D721Med (cell line): ENCODE measurements at regions not wholly inside any gene's neighbourhood (a gene's known extent, or its start where the extent isn't known, plus 50 kb on each side); places are given as distances from the start of the nearest gene placed in this dataset.

Experiments used
- DNase-seq: peaks from one replicate; pipeline ENCODE4 v3.0.0; 2011; ENCODE audit warnings: low spot score; ENCODE audit not compliant: insufficient read length
- FAIRE-seq: peaks from 2 replicates; lab custom pipeline; 2011; peaks lifted over from hg19 to GRCh38; lab: Jason Lieb, UNC
- TF ChIP-seq, protein P1 (sequence below): IDR thresholded peaks from 2 replicates; pipeline ENCODE4 v1.5.1; 2012; ENCODE audit warnings: mild to moderate bottlenecking, control low read depth; ENCODE audit not compliant: insufficient read depth; ENCODE audit errors: missing control alignments

DNA sequence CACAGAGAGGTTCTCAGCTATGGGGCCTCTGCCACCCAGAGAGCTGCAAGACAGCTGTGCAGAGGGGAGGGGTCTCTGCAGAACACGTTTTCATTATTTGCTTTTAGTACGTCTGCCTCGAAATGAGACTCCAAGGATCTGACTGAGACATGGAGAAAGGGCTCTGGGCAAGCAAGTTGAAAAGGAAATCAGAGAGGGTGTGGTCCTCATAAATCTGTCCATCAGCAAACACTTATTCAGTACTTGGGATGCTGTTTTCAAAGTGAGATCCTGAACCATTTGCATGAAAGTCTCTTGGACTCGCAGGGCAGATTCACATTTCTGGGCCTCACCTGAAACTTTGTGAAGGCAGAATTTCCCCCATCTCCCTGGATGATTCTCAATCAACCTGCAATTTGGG is 197.4 kb upstream of the GALNT2 start:
- TF ChIP-seq, protein P1, sequence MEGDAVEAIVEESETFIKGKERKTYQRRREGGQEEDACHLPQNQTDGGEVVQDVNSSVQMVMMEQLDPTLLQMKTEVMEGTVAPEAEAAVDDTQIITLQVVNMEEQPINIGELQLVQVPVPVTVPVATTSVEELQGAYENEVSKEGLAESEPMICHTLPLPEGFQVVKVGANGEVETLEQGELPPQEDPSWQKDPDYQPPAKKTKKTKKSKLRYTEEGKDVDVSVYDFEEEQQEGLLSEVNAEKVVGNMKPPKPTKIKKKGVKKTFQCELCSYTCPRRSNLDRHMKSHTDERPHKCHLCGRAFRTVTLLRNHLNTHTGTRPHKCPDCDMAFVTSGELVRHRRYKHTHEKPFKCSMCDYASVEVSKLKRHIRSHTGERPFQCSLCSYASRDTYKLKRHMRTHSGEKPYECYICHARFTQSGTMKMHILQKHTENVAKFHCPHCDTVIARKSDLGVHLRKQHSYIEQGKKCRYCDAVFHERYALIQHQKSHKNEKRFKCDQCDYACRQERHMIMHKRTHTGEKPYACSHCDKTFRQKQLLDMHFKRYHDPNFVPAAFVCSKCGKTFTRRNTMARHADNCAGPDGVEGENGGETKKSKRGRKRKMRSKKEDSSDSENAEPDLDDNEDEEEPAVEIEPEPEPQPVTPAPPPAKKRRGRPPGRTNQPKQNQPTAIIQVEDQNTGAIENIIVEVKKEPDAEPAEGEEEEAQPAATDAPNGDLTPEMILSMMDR, result no peak
- DNase-seq (no peak), FAIRE-seq (no peak)

DNA sequence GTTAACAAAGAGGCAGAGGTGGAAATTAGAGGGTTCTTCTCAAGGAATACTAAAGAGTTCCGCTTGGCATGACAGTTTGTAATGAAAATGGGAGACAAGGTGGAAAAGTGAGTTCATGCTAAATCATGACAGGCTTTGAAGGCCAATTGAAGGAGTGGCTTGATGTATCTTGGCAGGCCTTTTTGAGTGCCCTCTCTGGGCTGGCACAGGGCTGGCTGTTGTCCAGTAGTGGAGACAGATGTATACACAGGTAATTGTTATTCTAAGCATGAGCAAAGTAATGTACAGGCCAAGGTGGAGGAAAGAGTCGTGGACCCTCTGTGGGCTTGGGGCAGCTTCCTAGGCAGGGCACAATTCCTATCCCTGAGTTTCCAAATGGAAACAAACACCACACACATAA is 196.7 kb upstream of the GALNT2 start:
- FAIRE-seq (no peak), DNase-seq (no peak)
- TF ChIP-seq, protein P1, result no peak

DNA sequence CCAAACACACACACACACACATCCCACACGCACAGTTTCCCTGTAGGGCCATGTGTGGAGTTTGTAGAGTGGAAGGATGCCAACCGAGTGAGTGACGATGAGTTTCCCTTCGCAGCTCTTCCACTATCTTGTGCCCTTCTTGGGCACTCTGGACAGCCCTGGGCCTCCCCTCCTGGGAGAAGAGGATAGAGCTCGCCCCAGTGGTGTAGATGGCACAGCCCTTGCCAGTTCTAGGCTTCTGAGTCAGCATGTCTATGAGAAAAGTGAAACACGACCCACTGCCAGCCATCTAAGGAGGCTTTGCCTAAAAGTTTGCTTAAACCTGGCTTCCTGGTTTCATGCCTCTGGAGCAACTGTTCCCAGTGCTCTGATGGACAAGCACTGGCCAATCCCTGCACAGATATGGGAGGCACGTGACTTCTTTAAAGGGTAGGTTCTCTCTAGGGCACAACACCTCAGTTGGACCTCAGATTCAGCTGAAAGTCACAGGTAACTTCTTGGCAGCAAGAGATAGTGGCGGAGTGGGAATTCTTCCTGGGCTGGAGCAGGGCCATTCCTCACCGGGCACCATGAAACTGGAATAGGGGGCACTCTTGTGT is 195.9 kb upstream of the GALNT2 start:
- no peak for DNase-seq
- no peak for FAIRE-seq
- TF ChIP-seq, protein P1, result no peak

DNA sequence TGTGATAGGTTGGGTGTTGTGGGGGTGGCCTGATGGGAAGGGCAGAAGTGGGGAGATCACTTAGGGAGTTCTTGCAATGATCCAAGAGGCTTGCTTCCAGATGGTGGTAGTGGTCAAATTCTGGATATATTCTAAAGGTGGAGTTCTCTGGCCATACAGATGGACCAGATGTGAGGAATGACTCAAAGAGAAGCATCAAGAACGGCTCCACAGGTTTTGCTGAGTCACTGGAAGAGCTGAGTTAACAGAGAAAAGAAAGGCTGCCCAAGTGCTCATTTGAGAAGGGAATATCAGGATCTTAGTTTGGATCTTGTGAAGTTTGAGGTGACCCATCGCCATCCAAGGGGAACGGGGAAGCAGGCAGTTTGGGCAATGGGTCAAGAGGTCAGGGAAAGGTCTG is 192.9 kb upstream of the GALNT2 start:
- TF ChIP-seq, protein P1, result no peak
- no peak for DNase-seq
- FAIRE-seq, result no peak

DNA sequence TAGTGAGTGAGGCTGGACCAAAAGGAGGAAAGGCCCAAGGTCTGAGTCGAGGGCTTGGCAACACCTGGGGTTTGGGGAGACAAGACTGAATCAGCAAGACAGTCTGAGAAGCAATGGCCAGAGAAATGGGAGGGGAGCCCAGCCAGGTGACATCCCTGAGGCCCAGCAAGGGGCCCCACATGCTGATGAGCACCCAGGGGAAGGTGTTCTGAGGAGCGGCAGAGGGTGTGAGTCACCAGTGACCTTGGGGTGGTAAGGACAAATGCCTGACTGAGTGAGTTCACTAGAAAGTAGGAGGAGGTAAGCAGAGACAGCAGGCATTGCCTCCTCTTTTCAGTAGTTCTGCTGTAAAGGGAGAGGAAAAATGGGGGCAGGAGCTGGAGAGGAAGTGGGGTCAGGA is 192.4 kb upstream of the GALNT2 start:
- FAIRE-seq, result no peak

DNA sequence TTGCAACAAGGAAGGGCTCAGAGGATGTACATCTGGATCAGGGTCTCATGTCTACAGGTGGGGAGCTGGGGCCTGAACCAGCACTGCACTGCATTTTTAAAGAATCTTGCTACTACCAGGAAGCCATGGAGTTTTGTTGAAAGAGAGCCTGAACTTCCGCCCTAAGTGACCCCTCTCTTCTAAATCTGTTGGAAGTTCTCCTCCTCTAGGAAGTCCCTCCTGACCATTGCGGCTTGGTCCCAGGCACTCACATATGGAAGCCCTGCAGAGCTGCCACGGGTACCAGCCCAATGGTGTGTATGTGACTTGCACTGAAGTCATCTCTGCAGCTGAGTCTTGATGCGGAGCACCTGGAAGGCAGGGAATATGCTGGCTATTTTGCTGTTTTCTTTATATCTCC is 192.0 kb upstream of the GALNT2 start:
- FAIRE-seq (no peak), DNase-seq (no peak)
- TF ChIP-seq, protein P1, result no peak

More for the DNA sequence above, 192.4 kb upstream of the GALNT2 start:
- TF ChIP-seq, protein P1, result no peak
- no peak for DNase-seq

DNA sequence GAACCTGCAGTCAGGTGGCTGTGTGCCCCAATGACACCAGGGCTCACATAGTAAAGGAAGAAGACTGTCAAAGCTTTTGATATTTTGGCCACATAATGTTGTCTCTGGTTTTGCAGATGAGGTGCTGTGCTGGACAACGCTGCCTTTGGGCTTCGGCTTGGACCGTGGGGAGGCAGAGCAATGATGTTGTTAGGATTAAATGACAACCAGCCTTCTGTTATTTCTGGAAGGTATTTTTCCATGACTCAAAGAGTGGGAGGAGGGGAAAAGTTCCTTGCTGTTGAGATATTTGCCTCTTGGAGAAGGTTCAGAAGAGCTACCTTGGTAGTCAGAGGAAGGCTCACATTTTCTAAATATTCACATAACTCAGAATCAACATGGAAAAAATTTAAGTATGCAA is 187.3 kb upstream of the GALNT2 start:
- no peak for FAIRE-seq
- no peak for DNase-seq
- TF ChIP-seq, protein P1, result no peak
